Neural cell (in vitro differentiated cells): ENCODE measurements at regions not wholly inside any gene's neighbourhood (a gene's known extent, or its start where the extent isn't known, plus 50 kb on each side); places are given as distances from the start of the nearest gene placed in this dataset.

ENCODE experiments used
- H2AFZ ChIP-seq: fragments of 200-600, 300-800 bp; sonication (generic), shearing (Covaris generic); 2 replicates; pipeline ENCODE4 v1.6.0; 2014; ENCODE audit warnings: low read depth, mild to moderate bottlenecking, antibody characterized with exemption, low read length, moderate library complexity
- H3F3A ChIP-seq: fragments of 200-600 bp; shearing (Covaris generic); 2 replicates; pipeline ENCODE4 v1.6.1; 2016; ENCODE audit warnings: mild to moderate bottlenecking, moderate library complexity, mixed read lengths, antibody characterized with exemption, low read length; ENCODE audit not compliant: insufficient read depth, poor library complexity, severe bottlenecking
- H3K27ac ChIP-seq: fragments of 200-600, 300-800 bp; sonication (generic), shearing (Covaris generic); 2 replicates; pipeline ENCODE4 v1.5.1; 2014; ENCODE audit warnings: mild to moderate bottlenecking, low read length, moderate library complexity
- H3K27me3 ChIP-seq: fragments of 300-800, 200-600 bp; sonication (generic), shearing (Covaris generic); 2 replicates; pipeline ENCODE4 v1.6.0; 2014; ENCODE audit warnings: mild to moderate bottlenecking, low read depth, low read length, moderate library complexity; ENCODE audit not compliant: insufficient read depth
- H3K36me3 ChIP-seq: fragments of 300-800, 200-600 bp; sonication (generic), shearing (Covaris generic); 2 replicates; pipeline ENCODE4 v1.5.1; 2014; ENCODE audit warnings: mild to moderate bottlenecking, antibody characterized with exemption, low read length, moderate library complexity; ENCODE audit not compliant: insufficient read depth
- H3K4me2 ChIP-seq: fragments of 300-800, 200-600 bp; sonication (generic), shearing (Covaris generic); 2 replicates; pipeline ENCODE4 v1.6.0; 2014; ENCODE audit warnings: mild to moderate bottlenecking, low read length
- H3K4me3 ChIP-seq: fragments of 300-800, 200-600 bp; sonication (generic), shearing (Covaris generic); 2 replicates; pipeline ENCODE4 v1.5.1; 2014; ENCODE audit warnings: mild to moderate bottlenecking, low read length, moderate library complexity
- H3K79me2 ChIP-seq: fragments of 200-600 bp; shearing (Covaris generic); replicated peaks from 2 replicates; pipeline ENCODE4 v1.6.0; 2014; ENCODE audit warnings: mild to moderate bottlenecking, low read length, moderate library complexity; ENCODE audit not compliant: insufficient read depth
- H3K9ac ChIP-seq: fragments of 300-800, 200-600 bp; sonication (generic), shearing (Covaris generic); 2 replicates; pipeline ENCODE4 v1.6.1; 2016; ENCODE audit warnings: mild to moderate bottlenecking, low read length, mixed read lengths
- H3K9me2 ChIP-seq: fragments of 200-600 bp; shearing (Covaris generic); 2 replicates; pipeline ENCODE4 v1.6.1; 2016; ENCODE audit warnings: mild to moderate bottlenecking, low read length, mixed read lengths; ENCODE audit not compliant: insufficient read depth
- H3K9me3 ChIP-seq: fragments of 200-600, 300-800 bp; sonication (generic), shearing (Covaris generic); 2 replicates; pipeline ENCODE4 v1.6.1; 2016; ENCODE audit warnings: mild to moderate bottlenecking, mixed run types, low read length, moderate library complexity, mixed read lengths
- H4K20me1 ChIP-seq: fragments of 200-600 bp; shearing (Covaris generic); 2 replicates; pipeline ENCODE4 v1.6.1; 2016; ENCODE audit warnings: mild to moderate bottlenecking, mixed run types; ENCODE audit not compliant: insufficient read depth
- CTCF ChIP-seq: fragments of 450-650 bp; IDR thresholded peaks from 2 replicates; pipeline ENCODE4 v1.5.1; 2014; ENCODE audit warnings: antibody characterized with exemption, mild to moderate bottlenecking, moderate library complexity; ENCODE audit not compliant: poor library complexity, severe bottlenecking
- EP300 ChIP-seq: fragments of 450-650 bp; conservative IDR thresholded peaks from 2 replicates; pipeline ENCODE4 v1.6.1; 2014; ENCODE audit warnings: antibody characterized with exemption, mild to moderate bottlenecking, moderate library complexity; ENCODE audit not compliant: poor library complexity, severe bottlenecking
- EZH2 ChIP-seq: fragments of 200-600, 300-800 bp; shearing (Covaris generic), sonication (generic); IDR thresholded peaks from 2 replicates; pipeline ENCODE4 v1.6.1; 2014; ENCODE audit warnings: antibody characterized with exemption, low read length, borderline replicate concordance, mild to moderate bottlenecking; ENCODE audit not compliant: insufficient read depth, poor library complexity, severe bottlenecking
- MXI1 ChIP-seq: fragments of 450-650 bp; conservative IDR thresholded peaks from 2 replicates; pipeline ENCODE4 v1.6.1; 2014; ENCODE audit warnings: antibody characterized with exemption, mild to moderate bottlenecking; ENCODE audit not compliant: poor library complexity, severe bottlenecking
- POLR2AphosphoS5 ChIP-seq: IDR thresholded peaks from 2 replicates; pipeline ENCODE4 v1.6.1; 2012
- RAD21 ChIP-seq: fragments of 450-650 bp; conservative IDR thresholded peaks from 2 replicates; pipeline ENCODE4 v1.6.1; 2014; ENCODE audit warnings: antibody characterized with exemption, mild to moderate bottlenecking, moderate library complexity
- REST ChIP-seq: IDR thresholded peaks from 2 replicates; pipeline ENCODE4 v1.6.1; 2012; ENCODE audit warnings: borderline replicate concordance
- SMC3 ChIP-seq: fragments of 450-650 bp; conservative IDR thresholded peaks from 2 replicates; pipeline ENCODE4 v1.6.1; 2014; ENCODE audit warnings: antibody characterized with exemption, mild to moderate bottlenecking, moderate library complexity; ENCODE audit not compliant: poor library complexity
- TAF1 ChIP-seq: IDR thresholded peaks from 2 replicates; pipeline ENCODE4 v1.6.1; 2012; ENCODE audit warnings: low read depth

- TF ChIP-seq POLR2AphosphoS5 (no peak), EZH2 (no peak), EP300 (no peak), MXI1 (no peak), CTCF (no peak), RAD21 (no peak), SMC3 (no peak), TAF1 (no peak), REST (no peak)
- Histone ChIP-seq H3K4me3 (no peak overlapping the region), H3K79me2 (no peaks in the 10 kb centered on the region)
These were observed 201.3 kb upstream of the PRICKLE2 start for GRCh38 chr3:64426551-64426950.

GRCh38 chr3:64422932-64423331 lies 197.7 kb upstream of the PRICKLE2 start:
- H3F3A ChIP-seq = no peaks in the 10 kb centered on the region
- no peaks in the 10 kb centered on the region for H3K9me3 ChIP-seq
- H3K27ac ChIP-seq = no peak overlapping the region
- no peak overlapping the region for H3K4me2 ChIP-seq
- no peak overlapping the region for H2AFZ ChIP-seq
- H3K9me2 ChIP-seq = no peaks in the 10 kb centered on the region
- no peak overlapping the region for H3K4me3 ChIP-seq
- no peaks in the 10 kb centered on the region for H3K36me3 ChIP-seq
- H4K20me1 ChIP-seq = no peaks in the 10 kb centered on the region
- no peaks in the 10 kb centered on the region for H3K27me3 ChIP-seq
- H3K9ac ChIP-seq = no peak overlapping the region
- TF ChIP-seq TAF1 = no peak
- no peaks in the 10 kb centered on the region for H3K79me2 ChIP-seq

More at GRCh38 chr3:64426551-64426950, 201.3 kb upstream of the PRICKLE2 start:
- Histone ChIP-seq H3K4me2 (no peak overlapping the region), H3F3A (no peaks in the 10 kb centered on the region), H3K9me3 (peaks cover 4% of the 10 kb centered on the region), H3K36me3 (no peaks in the 10 kb centered on the region), H3K9me2 (no peaks in the 10 kb centered on the region), H4K20me1 (no peaks in the 10 kb centered on the region), H3K27ac (no peak overlapping the region), H2AFZ (no peak overlapping the region), H3K9ac (no peak overlapping the region), H3K27me3 (no peaks in the 10 kb centered on the region)

- H3K9me3 ChIP-seq = no peaks in the 10 kb centered on the region
- no peak for TF ChIP-seq POLR2AphosphoS5
- no peak for TF ChIP-seq CTCF
- TF ChIP-seq TAF1 = no peak
- no peak for TF ChIP-seq SMC3
- TF ChIP-seq EZH2 = no peak
- TF ChIP-seq MXI1 = no peak
- no peak for TF ChIP-seq RAD21
- TF ChIP-seq EP300 = no peak
- TF ChIP-seq REST = no peak
- H3K9ac ChIP-seq = no peak overlapping the region
- no peak overlapping the region for H3K4me2 ChIP-seq
- H4K20me1 ChIP-seq = no peaks in the 10 kb centered on the region
- no peaks in the 10 kb centered on the region for H3K79me2 ChIP-seq
- H3K27ac ChIP-seq = no peak overlapping the region
- H3K4me3 ChIP-seq = no peak overlapping the region
- no peaks in the 10 kb centered on the region for H3K9me2 ChIP-seq
- H3F3A ChIP-seq = no peaks in the 10 kb centered on the region
- no peaks in the 10 kb centered on the region for H3K27me3 ChIP-seq
- no peaks in the 10 kb centered on the region for H3K36me3 ChIP-seq
- H2AFZ ChIP-seq = no peak overlapping the region
These were observed 196.9 kb upstream of the PRICKLE2 start for GRCh38 chr3:64422192-64422591.
